ENCODE measurements at regions not wholly inside any gene's neighbourhood (a gene's known extent, or its start where the extent isn't known, plus 50 kb on each side); places are given as distances from the start of the nearest gene placed in this dataset.
"Not testable (repeated sequence)": the region's sequence is repeated elsewhere in the genome, so short reads cannot be mapped to it uniquely, and the experiment has no call there.

DNA sequence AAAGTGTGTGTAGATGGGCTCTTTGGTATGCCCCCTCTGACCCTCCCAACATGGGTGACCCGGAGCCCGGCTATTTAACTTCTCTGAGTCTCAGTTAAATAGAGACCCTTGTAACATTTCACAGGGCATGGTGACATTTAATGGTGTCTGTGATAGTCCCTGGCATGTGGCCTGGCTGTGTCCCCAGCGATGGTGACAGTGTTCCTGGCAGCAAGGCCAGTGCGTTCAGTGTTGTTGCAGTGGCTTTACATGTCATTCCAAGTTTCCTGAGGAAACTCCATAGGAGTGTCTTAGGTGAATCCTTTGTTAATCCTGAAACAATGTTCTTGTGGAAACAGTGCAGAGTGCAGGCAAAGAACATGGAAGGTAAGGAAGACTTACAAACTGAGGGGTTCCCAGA lies 137.0 kb downstream of the RAMP3 start:
- Histone ChIP-seq H3K4me3 (ENCODE audit: low read depth, low read length) (no peak overlapping the region), H3K27ac (ENCODE audit: insufficient read depth, low read length, poor library complexity, severe bottlenecking) (no peak overlapping the region), H3K4me1 (ENCODE audit: control insufficient read depth, insufficient read depth, low read length, poor library complexity, severe bottlenecking) (no peaks in the 10 kb centered on the region), H3K27me3 (ENCODE audit: control insufficient read depth, insufficient read depth, low read length) (peaks cover 3% of the 10 kb centered on the region), H3K9me3 (ENCODE audit: control insufficient read depth in 2 of 2, low read length in 2 of 2) (no peaks in the 10 kb centered on the region), H3K36me3 (ENCODE audit: control insufficient read depth, insufficient read depth, low read length) (no peaks in the 10 kb centered on the region)
- H3K9me3 Mint-ChIP-seq = peaks cover 0 to 4% (median 0%) of the 10 kb centered on the region in 7 donors
- no peaks in the 10 kb centered on the region for H3K4me1 Mint-ChIP-seq
- H3K4me3 Mint-ChIP-seq = no peak overlapping the region
- DNase-seq (no peak), ATAC-seq (ENCODE audit: low read depth in 2 of 2) (no peak)
- H3K27ac Mint-ChIP-seq = no peak overlapping the region
- no peaks in the 10 kb centered on the region for H3K36me3 Mint-ChIP-seq
- peaks cover 33% of the 10 kb centered on the region for H3K27me3 Mint-ChIP-seq

- Mint-ChIP-seq H3K27me3 (peaks cover 36% of the 10 kb centered on the region), H3K4me3 (no peak overlapping the region), H3K36me3 (no peaks in the 10 kb centered on the region), H3K4me1 (no peaks in the 10 kb centered on the region), H3K9me3 (peaks cover 0 to 4% (median 0%) of the 10 kb centered on the region in 7 donors), H3K27ac (no peak overlapping the region)
- Histone ChIP-seq H3K27me3 (ENCODE audit: control insufficient read depth, insufficient read depth, low read length) (peaks cover 3% of the 10 kb centered on the region), H3K4me3 (ENCODE audit: low read depth, low read length) (no peak overlapping the region), H3K27ac (ENCODE audit: insufficient read depth, low read length, poor library complexity, severe bottlenecking) (no peak overlapping the region), H3K36me3 (ENCODE audit: control insufficient read depth, insufficient read depth, low read length) (no peaks in the 10 kb centered on the region), H3K9me3 (ENCODE audit: control insufficient read depth in 2 of 2, low read length in 2 of 2) (no peaks in the 10 kb centered on the region), H3K4me1 (ENCODE audit: control insufficient read depth, insufficient read depth, low read length, poor library complexity, severe bottlenecking) (no peaks in the 10 kb centered on the region)
- DNase-seq (no peak), ATAC-seq (ENCODE audit: low read depth in 2 of 2) (no peak)
These were observed 137.6 kb downstream of the RAMP3 start for GRCh38 chr7:45295222-45295621.

- no peaks in the 10 kb centered on the region for H3K36me3 ChIP-seq (ENCODE audit: control insufficient read depth, insufficient read depth, low read length)
- DNase-seq = no peak
- no peaks in the 10 kb centered on the region for H3K9me3 ChIP-seq (ENCODE audit: control insufficient read depth in 2 of 2, low read length in 2 of 2)
- H3K4me3 Mint-ChIP-seq = no peak overlapping the region
- peaks cover 44% of the 10 kb centered on the region for H3K27me3 Mint-ChIP-seq
- no peak overlapping the region for H3K27ac Mint-ChIP-seq
- H3K27ac ChIP-seq (ENCODE audit: insufficient read depth, low read length, poor library complexity, severe bottlenecking) = no peak overlapping the region
- no peak for ATAC-seq (ENCODE audit: low read depth in 2 of 2)
- no peaks in the 10 kb centered on the region for H3K4me1 ChIP-seq (ENCODE audit: control insufficient read depth, insufficient read depth, low read length, poor library complexity, severe bottlenecking)
- H3K9me3 Mint-ChIP-seq = peaks cover 0 to 6% (median 0%) of the 10 kb centered on the region in 7 donors
- H3K27me3 ChIP-seq (ENCODE audit: control insufficient read depth, insufficient read depth, low read length) = peaks cover 3% of the 10 kb centered on the region
- no peaks in the 10 kb centered on the region for H3K36me3 Mint-ChIP-seq
- no peaks in the 10 kb centered on the region for H3K4me1 Mint-ChIP-seq
- no peak overlapping the region for H3K4me3 ChIP-seq (ENCODE audit: low read depth, low read length)
These were observed 139.2 kb downstream of the RAMP3 start for GRCh38 chr7:45296748-45297147.

DNA sequence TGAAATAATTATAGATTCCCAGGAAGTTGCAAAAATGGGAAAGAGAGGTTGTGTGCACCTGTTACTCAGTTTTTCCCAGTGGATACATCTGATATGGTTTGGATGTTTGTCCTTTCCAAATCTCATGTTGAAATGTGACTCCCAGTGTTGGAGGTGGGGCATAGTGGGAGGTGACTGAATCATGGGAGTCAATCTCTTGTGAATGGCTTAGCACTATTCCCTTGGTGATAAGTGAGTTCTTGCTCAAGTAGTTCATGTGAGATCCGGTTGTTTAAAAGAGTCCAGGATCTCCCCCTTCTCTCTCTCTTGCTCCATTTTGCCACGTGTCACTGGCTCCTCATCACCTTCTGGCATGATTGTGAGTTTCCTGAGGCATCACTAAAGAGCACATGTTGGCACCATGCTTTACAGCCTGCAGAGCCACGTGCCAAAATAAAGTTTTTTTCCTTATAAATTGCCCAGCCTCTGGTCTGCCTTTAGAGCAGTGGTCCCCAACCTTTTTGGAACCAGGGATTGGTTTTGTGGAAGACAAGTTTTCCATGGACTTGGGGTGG lies 149.2 kb downstream of the RAMP3 start:
- no peaks in the 10 kb centered on the region for H3K4me1 ChIP-seq (ENCODE audit: control insufficient read depth, insufficient read depth, low read length, poor library complexity, severe bottlenecking)
- H3K4me1 Mint-ChIP-seq = no peaks in the 10 kb centered on the region
- no peak overlapping the region for H3K27ac ChIP-seq (ENCODE audit: insufficient read depth, low read length, poor library complexity, severe bottlenecking)
- peaks cover 17% of the 10 kb centered on the region for H3K27me3 Mint-ChIP-seq
- H3K36me3 ChIP-seq (ENCODE audit: control insufficient read depth, insufficient read depth, low read length) = no peaks in the 10 kb centered on the region
- H3K27ac Mint-ChIP-seq = no peak overlapping the region
- H3K36me3 Mint-ChIP-seq = no peaks in the 10 kb centered on the region
- peaks cover 8 to 18% of the 10 kb centered on the region in 2 experiments for H3K9me3 ChIP-seq (ENCODE audit: control insufficient read depth in 2 of 2, low read length in 2 of 2)
- H3K4me3 ChIP-seq (ENCODE audit: low read depth, low read length) = no peak overlapping the region
- H3K27me3 ChIP-seq (ENCODE audit: control insufficient read depth, insufficient read depth, low read length) = peaks cover 12% of the 10 kb centered on the region
- H3K9me3 Mint-ChIP-seq = peaks cover 0 to 20% (median 3%) of the 10 kb centered on the region in 7 donors
- H3K4me3 Mint-ChIP-seq = no peak overlapping the region
- ATAC-seq (ENCODE audit: low read depth in 2 of 2) = no peak
- DNase-seq = no peak

- Histone ChIP-seq H3K36me3 (ENCODE audit: control insufficient read depth, insufficient read depth, low read length) (no peaks in the 10 kb centered on the region), H3K4me1 (ENCODE audit: control insufficient read depth, insufficient read depth, low read length, poor library complexity, severe bottlenecking) (no peaks in the 10 kb centered on the region), H3K27ac (ENCODE audit: insufficient read depth, low read length, poor library complexity, severe bottlenecking) (no peak overlapping the region), H3K9me3 (ENCODE audit: control insufficient read depth in 2 of 2, low read length in 2 of 2) (peaks cover 8 to 21% of the 10 kb centered on the region in 2 experiments), H3K4me3 (ENCODE audit: low read depth, low read length) (no peak overlapping the region), H3K27me3 (ENCODE audit: control insufficient read depth, insufficient read depth, low read length) (peaks cover 4% of the 10 kb centered on the region)
- H3K4me1 Mint-ChIP-seq = no peaks in the 10 kb centered on the region
- H3K27ac Mint-ChIP-seq = no peak overlapping the region
- DNase-seq (no peak), ATAC-seq (ENCODE audit: low read depth in 2 of 2) (no peak)
- no peak overlapping the region for H3K4me3 Mint-ChIP-seq
- H3K27me3 Mint-ChIP-seq = peaks cover 17% of the 10 kb centered on the region
- peaks cover 3% of the 10 kb centered on the region for H3K36me3 Mint-ChIP-seq
- H3K9me3 Mint-ChIP-seq = peaks cover 0 to 23% (median 5%) of the 10 kb centered on the region in 7 donors
These were observed 154.0 kb downstream of the RAMP3 start for GRCh38 chr7:45311597-45311996.

DNA sequence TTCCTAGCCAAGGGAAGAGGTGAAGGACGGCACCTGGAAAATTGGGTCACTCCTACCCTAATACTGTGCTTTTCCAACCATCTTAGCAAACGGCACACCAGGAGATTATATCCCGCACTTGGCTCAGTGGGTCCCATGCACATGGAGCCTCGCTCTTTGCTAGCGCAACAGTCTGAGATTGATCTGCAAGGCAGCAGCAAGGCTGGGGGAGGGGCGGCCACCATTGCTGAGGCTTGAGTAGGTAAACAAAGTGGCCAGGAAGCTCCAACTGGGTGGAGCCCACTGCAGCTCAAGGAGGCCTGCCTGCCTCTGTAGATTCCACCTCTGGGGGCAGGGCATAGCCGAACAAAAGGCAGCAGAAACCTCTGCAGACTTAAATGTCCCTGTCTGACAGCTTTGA lies 157.9 kb downstream of the RAMP3 start:
- DNase-seq; H3K4me1 Mint-ChIP-seq; H3K4me1 ChIP-seq (ENCODE audit: control insufficient read depth, insufficient read depth, low read length, poor library complexity, severe bottlenecking); H3K4me3 ChIP-seq (ENCODE audit: low read depth, low read length); H3K27ac Mint-ChIP-seq; H3K36me3 ChIP-seq (ENCODE audit: control insufficient read depth, insufficient read depth, low read length); H3K4me3 Mint-ChIP-seq; H3K36me3 Mint-ChIP-seq; H3K27me3 ChIP-seq (ENCODE audit: control insufficient read depth, insufficient read depth, low read length); H3K27ac ChIP-seq (ENCODE audit: insufficient read depth, low read length, poor library complexity, severe bottlenecking); ATAC-seq (ENCODE audit: low read depth in 2 of 2): not testable (repeated sequence)
- H3K9me3 ChIP-seq (ENCODE audit: control insufficient read depth in 2 of 2, low read length in 2 of 2) = peaks cover 5 to 12% of the 10 kb centered on the region in 2 experiments
- H3K9me3 Mint-ChIP-seq = peaks cover 0 to 27% (median 11%) of the 10 kb centered on the region in 7 donors
- H3K27me3 Mint-ChIP-seq = peaks cover 13% of the 10 kb centered on the region

- Mint-ChIP-seq H3K27ac (no peak overlapping the region), H3K4me1 (no peaks in the 10 kb centered on the region), H3K4me3 (no peak overlapping the region), H3K9me3 (peaks cover 0 to 10% (median 2%) of the 10 kb centered on the region in 7 donors), H3K27me3 (peaks cover 6% of the 10 kb centered on the region), H3K36me3 (no peaks in the 10 kb centered on the region)
- no peak overlapping the region for H3K4me3 ChIP-seq (ENCODE audit: low read depth, low read length)
- DNase-seq (no peak), ATAC-seq (ENCODE audit: low read depth in 2 of 2) (no peak)
- no peaks in the 10 kb centered on the region for H3K27me3 ChIP-seq (ENCODE audit: control insufficient read depth, insufficient read depth, low read length)
- peaks cover 0 to 4% of the 10 kb centered on the region in 2 experiments for H3K9me3 ChIP-seq (ENCODE audit: control insufficient read depth in 2 of 2, low read length in 2 of 2)
- H3K27ac ChIP-seq (ENCODE audit: insufficient read depth, low read length, poor library complexity, severe bottlenecking) = no peak overlapping the region
- no peaks in the 10 kb centered on the region for H3K4me1 ChIP-seq (ENCODE audit: control insufficient read depth, insufficient read depth, low read length, poor library complexity, severe bottlenecking)
- H3K36me3 ChIP-seq (ENCODE audit: control insufficient read depth, insufficient read depth, low read length) = no peaks in the 10 kb centered on the region
These were observed 167.2 kb downstream of the RAMP3 start for GRCh38 chr7:45324683-45325237.

DNA sequence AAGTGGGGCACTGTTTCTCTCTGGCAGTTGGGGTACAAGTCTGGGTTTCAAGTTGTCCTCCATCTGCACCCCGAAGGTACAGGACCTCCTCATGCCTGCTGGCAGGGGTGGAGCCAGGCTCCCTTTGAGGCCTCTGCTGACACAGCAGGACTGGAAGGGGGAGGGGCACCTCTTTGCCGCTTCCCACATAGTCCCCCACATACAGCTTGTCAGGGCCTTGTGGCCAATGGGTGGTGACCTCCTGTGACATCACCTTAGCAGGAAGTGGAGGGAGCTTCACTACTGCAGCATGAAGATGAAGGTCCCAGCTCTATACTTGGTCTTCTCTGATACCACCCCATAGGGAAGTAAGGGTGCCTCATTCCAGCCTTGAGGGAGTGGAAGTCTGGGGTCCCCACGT lies 167.8 kb downstream of the RAMP3 start:
- H3K36me3 ChIP-seq (ENCODE audit: control insufficient read depth, insufficient read depth, low read length) = no peaks in the 10 kb centered on the region
- Mint-ChIP-seq H3K36me3 (no peaks in the 10 kb centered on the region), H3K27me3 (peaks cover 11% of the 10 kb centered on the region), H3K27ac (no peak overlapping the region), H3K4me1 (no peaks in the 10 kb centered on the region), H3K9me3 (peaks cover 0 to 5% (median 2%) of the 10 kb centered on the region in 7 donors), H3K4me3 (no peak overlapping the region)
- H3K27me3 ChIP-seq (ENCODE audit: control insufficient read depth, insufficient read depth, low read length) = no peaks in the 10 kb centered on the region
- peak in 1 of 3 donors; percentile 0 for DNase-seq
- H3K9me3 ChIP-seq (ENCODE audit: control insufficient read depth in 2 of 2, low read length in 2 of 2) = peaks cover 0 to 4% of the 10 kb centered on the region in 2 experiments
- no peaks in the 10 kb centered on the region for H3K4me1 ChIP-seq (ENCODE audit: control insufficient read depth, insufficient read depth, low read length, poor library complexity, severe bottlenecking)
- H3K4me3 ChIP-seq (ENCODE audit: low read depth, low read length) = no peak overlapping the region
- ATAC-seq (ENCODE audit: low read depth in 2 of 2) = no peak
- H3K27ac ChIP-seq (ENCODE audit: insufficient read depth, low read length, poor library complexity, severe bottlenecking) = no peak overlapping the region

Measured in CD4-positive, CD25-positive, alpha-beta regulatory T cell (primary cell).